ENCODE measurements at regions not wholly inside any gene's neighbourhood (a gene's known extent, or its start where the extent isn't known, plus 50 kb on each side); places are given as distances from the start of the nearest gene placed in this dataset.

DNA sequence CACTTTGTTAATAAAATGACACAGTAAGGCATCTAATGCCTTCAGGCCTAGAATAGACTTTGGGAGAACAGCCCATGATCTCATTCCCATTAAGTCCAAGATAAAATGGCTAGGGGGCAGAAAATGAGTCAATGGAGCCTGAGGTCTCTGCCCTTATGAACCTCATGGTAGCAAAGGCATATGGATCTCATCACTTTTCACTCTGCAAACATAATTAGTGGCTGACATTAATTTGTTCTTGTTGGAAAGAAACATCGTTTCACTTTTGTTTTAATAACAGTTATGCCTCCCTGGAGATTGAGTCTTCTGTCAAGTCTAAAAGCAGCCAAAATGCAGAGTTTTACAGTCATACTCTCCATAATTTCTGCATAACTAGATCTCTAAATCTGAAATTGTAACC is 111.8 kb upstream of the API5 start:
- no peak for DNase-seq

- no peak for DNase-seq
These were observed 99.5 kb upstream of the API5 start for GRCh38 chr11:43212279-43212678.

- DNase-seq: no peak
These were observed 97.3 kb upstream of the API5 start for GRCh38 chr11:43214471-43214870.

DNA sequence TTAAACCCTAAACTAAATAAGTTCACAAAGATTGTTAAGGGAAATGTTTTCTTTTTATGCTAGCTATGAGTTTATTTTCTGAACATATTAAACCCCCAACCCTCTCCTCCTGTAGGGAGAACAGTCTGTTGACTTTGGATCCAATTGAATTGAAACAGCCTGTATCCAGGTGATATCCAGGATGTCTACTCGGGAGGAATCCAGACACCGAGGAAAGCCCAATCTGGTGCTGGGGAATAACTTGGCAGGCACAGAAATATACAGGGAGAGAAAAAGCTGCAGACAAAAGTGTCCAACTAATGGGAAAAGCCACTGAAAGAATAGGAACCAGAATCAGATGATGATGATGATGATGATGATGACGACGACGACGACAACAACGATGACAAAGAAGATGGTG is 93.9 kb upstream of the API5 start:
- DNase-seq: no peak

GRCh38 chr11:43222215-43222614 is 89.6 kb upstream of the API5 start:
- no peak for DNase-seq

DNA sequence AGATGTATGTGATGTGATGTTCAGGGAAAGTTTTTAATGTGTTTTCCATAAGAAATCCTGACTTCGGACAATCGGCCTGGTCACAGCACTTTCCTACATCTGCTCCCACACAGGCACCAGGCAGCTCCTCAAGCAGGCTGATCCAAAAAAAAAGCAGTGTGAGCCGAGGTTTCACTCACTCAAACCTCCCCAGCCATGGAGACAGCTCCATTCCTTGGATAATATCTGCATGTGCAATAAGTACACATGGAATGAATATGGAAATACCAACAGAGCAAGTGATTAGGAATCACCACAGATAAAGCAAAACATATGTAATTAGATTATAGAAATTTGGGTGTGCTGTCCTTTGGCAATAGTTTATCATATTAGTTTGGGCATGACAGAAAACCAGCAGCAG is 88.8 kb upstream of the API5 start:
- DNase-seq: no peak

GRCh38 chr11:43234881-43235280 is 76.9 kb upstream of the API5 start:
- no peak for DNase-seq

DNA sequence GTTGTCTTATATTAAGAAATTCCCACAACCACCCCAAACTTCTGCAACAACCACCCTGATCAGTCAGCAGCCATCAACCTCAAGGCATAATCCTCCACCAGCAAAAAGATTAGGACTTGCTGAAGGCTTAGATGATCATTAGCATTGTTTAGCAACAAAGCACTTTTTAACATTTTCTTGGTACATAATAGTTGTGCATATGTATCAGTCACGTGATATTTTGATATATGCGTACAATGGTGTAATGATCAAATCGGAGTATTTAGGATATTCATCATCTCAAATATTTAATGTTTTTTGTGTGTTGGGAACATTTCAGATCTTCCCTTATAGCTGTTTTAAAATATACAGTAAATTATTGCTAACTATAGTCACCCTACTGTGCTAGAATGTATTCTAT is 73.5 kb upstream of the API5 start:
- no peak for DNase-seq

DNA sequence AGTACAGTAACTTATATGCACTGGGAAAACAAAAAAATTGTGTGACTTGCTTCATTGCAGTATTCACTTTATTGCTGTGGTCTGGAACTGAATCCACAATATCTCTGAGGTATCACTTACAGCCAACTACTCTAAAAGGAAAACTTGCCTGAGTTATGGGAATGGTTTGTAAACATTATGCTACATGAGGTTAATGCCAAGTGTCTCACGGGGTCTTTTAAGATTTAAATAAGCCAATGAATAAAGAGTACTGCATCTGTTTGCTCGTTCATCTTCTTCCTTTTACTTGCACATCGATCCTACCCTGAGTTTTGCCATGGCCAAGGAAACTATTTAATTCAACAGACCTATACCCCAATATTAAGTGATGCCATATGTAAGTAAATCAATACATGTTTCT is 72.0 kb upstream of the API5 start:
- DNase-seq: no peak

DNA sequence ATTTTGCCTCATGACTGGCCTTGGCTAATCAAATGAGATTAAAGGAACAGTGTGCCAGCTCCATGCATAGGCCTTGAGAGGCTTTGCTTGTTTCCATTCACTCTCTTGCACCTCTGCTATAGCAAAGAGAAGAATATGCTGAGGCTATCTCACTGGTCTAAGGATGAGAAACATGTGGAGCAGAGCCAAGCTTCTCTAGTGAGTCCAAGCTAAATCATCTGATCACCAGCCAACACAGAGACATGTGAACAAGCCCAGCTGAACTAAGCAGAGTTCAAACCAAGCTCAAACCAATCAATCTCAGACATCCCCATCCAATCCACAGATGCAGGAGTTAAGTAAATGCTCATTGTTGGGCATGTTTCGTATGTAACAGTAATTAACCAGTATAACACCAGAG is 69.4 kb upstream of the API5 start:
- DNase-seq: no peak

GRCh38 chr11:43243927-43244326 is 67.9 kb upstream of the API5 start:
- DNase-seq: no peak

GRCh38 chr11:43245466-43245865 is 66.3 kb upstream of the API5 start:
- DNase-seq: no peak

DNA sequence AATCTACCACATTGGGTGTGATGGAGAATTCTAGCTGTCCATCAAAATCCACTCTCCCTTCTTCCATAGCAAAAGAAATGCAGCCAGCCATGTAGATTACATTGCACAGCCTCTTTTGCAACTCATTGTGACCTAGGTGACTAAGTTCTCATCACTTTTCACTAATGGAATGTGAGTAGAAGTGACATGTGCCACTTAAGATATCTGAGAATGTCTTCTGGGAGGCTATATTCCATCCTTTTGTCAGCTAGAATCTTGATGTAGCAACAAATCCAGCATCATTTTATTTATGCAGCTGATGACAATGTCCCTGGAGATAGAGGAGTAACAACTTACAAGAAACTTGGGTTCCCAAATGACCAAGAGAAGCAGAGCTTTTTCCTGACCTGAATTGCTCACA is 61.5 kb upstream of the API5 start:
- no peak for DNase-seq

DNA sequence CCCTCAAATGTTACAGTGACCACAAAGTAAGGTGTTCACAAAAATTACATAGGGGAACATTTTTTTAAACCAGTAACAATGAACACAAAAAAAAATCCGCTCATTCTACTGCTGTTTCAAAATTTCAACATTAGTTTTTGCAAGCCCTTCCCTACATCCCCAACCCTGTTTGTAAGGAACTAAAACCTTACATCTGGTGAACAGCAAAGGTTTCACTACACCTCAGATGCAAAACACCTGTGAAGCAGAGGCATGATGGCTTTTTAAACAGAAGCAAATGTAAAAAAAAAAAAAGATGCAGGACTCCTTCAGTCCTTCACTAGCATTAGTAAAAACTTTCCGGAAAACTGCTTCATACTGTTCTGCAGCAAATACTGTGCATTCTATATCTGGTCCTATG is 50.0 kb upstream of the API5 start:
- no peak for DNase-seq

Measured in GDM1 (cell line).